Effector memory CD8-positive, alpha-beta T cell (primary cell): ENCODE measurements at regions not wholly inside any gene's neighbourhood (a gene's known extent, or its start where the extent isn't known, plus 50 kb on each side); places are given as distances from the start of the nearest gene placed in this dataset.
"Not testable (repeated sequence)": the region's sequence is repeated elsewhere in the genome, so short reads cannot be mapped to it uniquely, and the experiment has no call there.

Experiments
- ATAC-seq: fragments of 150-1000 bp; cut with Tn5 transposase; replicated peaks from 2 replicates; pipeline ENCODE4 v1.10.0; 2021; ENCODE audit warnings: mild to moderate bottlenecking, moderate library complexity
- DNase-seq, 3 experiments: peaks; one replicate each; pipeline ENCODE4 v3.0.0; 2021
- H3K27ac Mint-ChIP-seq, 2 donors: one replicate each; pipeline ENCODE4 v1.8.0; 2022; ENCODE audit warnings: mild to moderate bottlenecking in 2 of 2, mixed read lengths in 2 of 2, moderate library complexity in 2 of 2
- H3K27me3 Mint-ChIP-seq, 2 donors: one replicate each; pipeline ENCODE4 v1.8.0; 2022; ENCODE audit warnings: mixed read lengths in 2 of 2
- H3K36me3 Mint-ChIP-seq: one replicate; pipeline ENCODE4 v1.8.0; 2022; ENCODE audit warnings: mild to moderate bottlenecking, moderate library complexity, mixed read lengths; ENCODE audit not compliant: insufficient read depth
- H3K4me1 Mint-ChIP-seq, 2 donors: one replicate each; pipeline ENCODE4 v1.8.0; 2022; ENCODE audit warnings: low read depth in 2 of 2, mixed read lengths in 2 of 2
- H3K4me3 Mint-ChIP-seq, 2 donors: one replicate each; pipeline ENCODE4 v1.8.0; 2022; ENCODE audit warnings: mild to moderate bottlenecking in 2 of 2, mixed read lengths in 2 of 2, moderate library complexity in 2 of 2
- H3K9me3 Mint-ChIP-seq, 2 donors: one replicate each; pipeline ENCODE4 v1.8.0; 2022; ENCODE audit warnings: mixed read lengths in 2 of 2

DNA sequence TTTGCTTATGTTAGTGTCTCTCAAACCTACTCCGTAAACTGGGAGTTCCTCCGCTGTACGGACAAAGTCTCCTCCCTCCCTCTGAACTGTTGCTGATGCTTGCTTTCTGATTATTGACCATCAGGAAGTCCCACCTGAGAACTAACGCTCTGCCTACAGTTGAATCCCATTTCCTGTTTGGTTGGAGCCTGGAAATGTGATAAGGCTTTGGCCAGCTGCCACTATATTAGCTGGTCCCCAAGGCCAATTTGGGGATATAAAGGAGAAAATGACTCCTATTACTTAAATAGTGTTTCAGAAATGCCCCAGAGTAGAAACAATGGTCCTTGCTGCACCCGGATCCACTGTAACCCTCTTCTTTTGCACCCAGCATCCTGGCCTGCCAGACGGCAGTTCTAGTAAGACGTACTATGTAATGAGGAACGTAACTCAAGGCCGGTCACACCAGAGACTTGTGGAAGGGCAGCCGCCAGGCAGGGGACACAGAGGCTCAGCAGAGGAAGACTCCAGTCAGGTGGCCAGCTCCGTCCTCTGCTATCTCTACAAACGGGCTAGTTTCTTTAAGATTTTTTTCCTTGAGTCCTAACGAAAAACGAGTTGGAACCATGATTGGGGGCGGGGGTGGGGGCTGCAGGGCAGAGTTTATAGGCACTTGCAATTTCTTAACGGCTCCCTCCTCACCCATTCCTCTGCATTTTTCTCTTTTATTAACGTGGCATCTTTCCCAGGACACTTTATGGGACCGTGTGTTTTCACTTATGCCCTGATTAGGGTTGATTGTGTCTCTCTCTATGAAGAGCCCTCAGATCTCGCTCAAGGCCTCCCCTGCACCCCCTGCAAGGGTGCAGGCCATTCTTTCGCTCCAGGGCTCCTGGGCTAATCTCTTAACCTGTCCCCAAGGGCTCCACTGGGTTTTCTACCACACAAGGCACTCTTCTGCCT, 72.8 kb upstream of the CDON start:
- Mint-ChIP-seq H3K9me3 (no peaks in the 10 kb centered on the region), H3K36me3 (no peaks in the 10 kb centered on the region), H3K27ac (no peak overlapping the region), H3K27me3 (peaks cover 41 to 83% of the 10 kb centered on the region in 2 donors), H3K4me1 (no peaks in the 10 kb centered on the region), H3K4me3 (no peak overlapping the region)
- DNase-seq (no peak), ATAC-seq (no peak)

DNA sequence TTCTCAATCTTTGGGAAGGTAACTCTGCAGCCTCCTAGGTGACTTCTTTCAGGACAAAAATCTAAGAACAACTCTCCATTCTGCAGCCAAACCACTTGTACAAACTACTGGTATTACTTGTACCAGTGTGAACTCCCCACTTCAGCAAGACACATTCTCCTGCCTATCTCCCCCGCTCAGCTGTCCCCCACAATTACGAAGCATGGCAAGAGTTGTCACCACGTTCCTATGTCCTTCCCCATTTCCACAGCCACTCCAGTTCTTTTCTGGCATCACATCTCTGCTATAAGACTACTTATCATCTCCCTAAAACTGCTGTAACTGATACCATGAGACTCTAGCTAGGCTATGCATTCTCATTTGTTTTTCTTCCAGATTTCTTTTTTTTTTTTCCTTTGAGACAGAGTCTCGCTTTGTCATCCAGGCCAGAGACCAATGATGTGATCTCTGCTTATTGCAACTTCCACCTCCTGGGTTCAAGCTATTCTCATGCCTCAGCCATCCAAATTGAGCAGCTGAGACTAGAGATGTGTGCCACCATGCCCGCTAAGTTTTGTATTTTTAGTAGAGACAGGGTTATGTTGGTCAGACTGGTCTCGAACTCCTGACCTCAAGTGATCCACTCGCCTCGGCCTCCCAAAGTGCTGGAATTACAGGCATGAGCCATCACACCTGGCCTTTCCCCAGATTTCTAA, 71.9 kb upstream of the CDON start:
- Mint-ChIP-seq H3K27ac (no peak overlapping the region), H3K9me3 (no peaks in the 10 kb centered on the region), H3K4me3 (no peak overlapping the region), H3K27me3 (peaks cover 35 to 83% of the 10 kb centered on the region in 2 donors), H3K4me1 (no peaks in the 10 kb centered on the region), H3K36me3 (no peaks in the 10 kb centered on the region)
- DNase-seq (no peak), ATAC-seq (no peak)

DNA sequence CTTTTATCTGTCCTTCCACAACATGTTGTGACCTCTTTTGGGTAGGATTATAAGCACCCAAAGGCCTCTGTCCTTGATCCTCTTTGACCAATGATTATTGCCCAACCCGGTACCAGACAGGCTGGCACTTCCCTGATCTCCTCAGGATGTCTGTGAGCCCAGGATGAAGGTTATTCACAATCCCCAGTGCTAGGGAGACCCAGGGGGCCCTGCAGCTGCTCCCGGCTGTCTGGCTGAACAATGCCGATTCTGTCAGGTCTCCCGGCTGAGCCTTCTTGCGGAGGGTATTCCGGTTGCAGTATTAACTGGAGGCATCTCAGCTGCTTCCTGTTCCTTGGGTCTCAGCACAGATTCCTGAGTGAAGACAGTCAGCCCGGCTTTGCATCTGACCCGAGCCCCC, 71.2 kb upstream of the CDON start:
- Mint-ChIP-seq H3K9me3 (no peaks in the 10 kb centered on the region), H3K4me3 (no peak overlapping the region), H3K27ac (no peak overlapping the region), H3K4me1 (no peaks in the 10 kb centered on the region), H3K36me3 (no peaks in the 10 kb centered on the region), H3K27me3 (peaks cover 30 to 83% of the 10 kb centered on the region in 2 donors)
- ATAC-seq, result no peak
- no peak for DNase-seq

DNA sequence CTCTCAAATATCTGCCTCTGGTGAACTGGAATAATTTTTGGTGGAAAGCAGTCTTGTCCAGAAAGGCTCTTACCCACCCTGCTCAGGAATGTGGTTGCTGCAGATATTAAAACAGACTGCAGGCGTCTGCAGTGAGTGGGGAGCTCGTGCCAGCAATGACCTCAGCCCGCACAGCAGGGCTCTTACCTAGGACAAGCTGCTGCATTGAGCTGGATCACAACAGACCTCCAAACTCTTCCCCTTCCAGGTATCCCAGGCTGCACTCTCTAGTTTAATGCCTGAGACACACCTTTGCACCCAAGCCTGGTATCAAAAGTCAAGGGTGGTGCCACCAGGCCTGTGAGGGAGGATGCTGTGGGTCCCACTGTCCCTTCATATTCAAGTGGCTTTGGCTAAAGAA, 69.7 kb upstream of the CDON start:
- H3K4me1 Mint-ChIP-seq, result no peaks in the 10 kb centered on the region
- peaks cover 22 to 72% of the 10 kb centered on the region in 2 donors for H3K27me3 Mint-ChIP-seq
- H3K9me3 Mint-ChIP-seq, result no peaks in the 10 kb centered on the region
- H3K4me3 Mint-ChIP-seq, result no peak overlapping the region
- H3K27ac Mint-ChIP-seq, result no peak overlapping the region
- no peaks in the 10 kb centered on the region for H3K36me3 Mint-ChIP-seq
- ATAC-seq (no peak), DNase-seq (no peak)

DNA sequence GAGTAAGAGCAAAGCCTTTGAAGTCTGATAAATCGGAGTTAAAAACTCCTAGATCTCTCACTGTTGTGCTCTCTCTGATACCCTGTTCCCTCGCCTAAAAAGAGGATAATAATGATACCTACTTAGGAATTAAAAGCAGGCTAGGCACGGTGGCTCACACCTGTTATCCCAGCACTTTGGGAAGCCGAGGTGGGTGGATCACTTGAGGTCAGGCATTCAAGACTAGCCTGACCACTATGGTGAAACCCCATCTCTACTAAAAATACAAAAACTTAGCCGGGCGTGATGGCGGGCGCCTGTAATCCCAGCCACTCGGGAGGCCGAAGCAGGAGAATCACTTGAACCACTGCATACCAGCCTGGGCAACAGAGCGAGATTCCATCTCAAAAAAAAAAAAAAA, 68.1 kb upstream of the CDON start:
- H3K27me3 Mint-ChIP-seq, result peaks cover 12 to 63% of the 10 kb centered on the region in 2 donors
- not testable (repeated sequence) for H3K4me1 Mint-ChIP-seq, H3K27ac Mint-ChIP-seq, H3K36me3 Mint-ChIP-seq, ATAC-seq, DNase-seq, H3K9me3 Mint-ChIP-seq, H3K4me3 Mint-ChIP-seq

DNA sequence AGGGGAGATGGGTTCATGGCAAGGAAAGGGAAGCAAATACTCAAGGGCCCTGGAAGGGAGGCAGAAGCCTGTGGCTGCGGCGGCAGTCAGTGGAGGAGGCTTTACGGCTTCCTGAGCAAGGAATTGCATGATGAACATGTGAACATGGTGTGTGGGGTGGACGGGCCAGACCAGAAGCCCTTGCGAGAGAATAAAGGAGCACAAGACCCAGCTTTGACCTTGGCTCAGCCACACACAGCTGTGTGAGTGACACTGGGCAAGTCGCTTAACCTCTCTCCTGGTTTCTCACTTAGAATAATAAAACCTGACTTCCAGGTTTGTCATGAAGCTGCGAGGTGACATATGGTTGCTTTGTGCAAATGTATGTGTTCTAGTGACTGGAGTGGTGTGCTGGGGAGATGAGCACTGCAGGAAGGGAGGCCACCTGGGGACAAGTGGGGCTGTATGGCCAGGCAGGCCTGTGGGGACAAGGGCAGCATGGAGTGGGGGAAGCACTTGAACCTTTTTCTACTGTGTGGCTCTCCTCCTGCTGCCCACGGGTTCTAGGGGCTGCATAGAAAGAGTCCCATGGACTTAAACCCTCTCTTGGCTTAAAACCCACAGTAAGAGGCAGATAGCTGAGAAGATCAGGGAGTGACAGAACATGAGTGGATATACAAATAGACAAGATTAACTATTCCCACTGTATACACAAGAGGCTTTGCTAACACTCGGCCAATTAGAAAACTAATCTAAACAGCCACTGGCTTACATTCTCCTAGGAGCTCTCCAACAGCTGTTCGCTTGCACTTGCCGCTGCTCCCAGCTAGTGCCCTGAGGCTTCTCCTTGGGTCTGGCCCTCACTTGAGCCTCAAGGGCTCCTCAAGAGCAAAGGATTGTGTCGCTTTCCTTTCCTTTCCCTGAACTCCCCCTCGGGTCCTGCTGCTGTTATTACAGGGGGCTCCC, 67.3 kb upstream of the CDON start:
- no peak overlapping the region for H3K4me3 Mint-ChIP-seq
- no peak overlapping the region for H3K27ac Mint-ChIP-seq
- ATAC-seq (no peak), DNase-seq (no peak)
- no peaks in the 10 kb centered on the region for H3K4me1 Mint-ChIP-seq
- H3K9me3 Mint-ChIP-seq, result no peaks in the 10 kb centered on the region
- H3K36me3 Mint-ChIP-seq, result no peaks in the 10 kb centered on the region
- peaks cover 5 to 56% of the 10 kb centered on the region in 2 donors for H3K27me3 Mint-ChIP-seq

DNA sequence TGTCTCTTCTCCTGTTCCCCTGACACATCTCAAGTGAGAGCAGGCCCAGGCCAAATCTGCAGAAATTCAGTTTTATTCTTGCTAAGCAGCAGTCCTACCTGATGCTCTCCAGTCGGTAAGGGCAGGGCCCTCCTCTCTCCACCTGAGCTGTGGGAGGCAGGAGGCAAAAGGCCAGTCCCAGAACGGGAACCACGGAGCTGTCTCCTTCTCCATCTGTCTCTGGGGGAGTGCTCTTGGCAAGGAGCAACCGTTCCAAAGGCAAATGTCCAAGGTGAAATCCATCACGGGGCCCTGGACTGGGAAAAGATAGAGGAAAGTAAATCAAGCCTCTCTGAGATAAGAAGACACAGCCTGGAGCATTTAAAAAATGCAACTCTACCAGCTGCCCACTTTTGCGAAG, 65.2 kb upstream of the CDON start:
- no peak for ATAC-seq
- H3K4me3 Mint-ChIP-seq, result no peak overlapping the region
- no peaks in the 10 kb centered on the region for H3K4me1 Mint-ChIP-seq
- H3K36me3 Mint-ChIP-seq, result no peaks in the 10 kb centered on the region
- H3K27ac Mint-ChIP-seq, result no peak overlapping the region
- DNase-seq, result no peak
- peaks cover 5 to 52% of the 10 kb centered on the region in 2 donors for H3K27me3 Mint-ChIP-seq
- H3K9me3 Mint-ChIP-seq, result no peaks in the 10 kb centered on the region

DNA sequence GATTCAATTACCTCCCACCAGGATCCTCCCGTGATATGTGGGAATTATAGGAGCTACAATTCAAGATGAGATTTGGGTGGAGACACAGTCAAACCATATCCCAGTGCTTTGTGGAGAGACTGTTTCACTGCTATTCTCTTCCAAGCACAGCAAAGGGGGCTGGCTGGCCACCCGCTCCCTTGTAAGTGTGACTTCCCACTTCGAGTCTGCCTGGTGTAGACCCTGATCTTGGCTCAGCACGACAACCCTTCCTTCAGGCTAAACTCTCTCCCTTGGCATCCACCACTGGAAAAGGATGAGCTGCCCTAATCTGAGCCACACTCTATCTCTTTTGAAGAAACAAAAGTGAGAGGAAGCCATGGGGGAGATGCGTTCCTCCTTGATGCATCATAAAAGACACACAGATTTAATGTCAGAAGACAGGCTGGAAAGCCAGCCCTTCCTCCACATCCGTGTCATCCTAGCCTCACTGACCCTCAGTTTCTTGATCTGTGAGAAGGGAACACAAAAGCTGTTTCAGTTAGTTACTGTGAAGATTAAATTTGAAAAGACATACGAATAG, 64.7 kb upstream of the CDON start:
- H3K36me3 Mint-ChIP-seq, result no peaks in the 10 kb centered on the region
- H3K9me3 Mint-ChIP-seq, result no peaks in the 10 kb centered on the region
- no peaks in the 10 kb centered on the region for H3K4me1 Mint-ChIP-seq
- no peak overlapping the region for H3K27ac Mint-ChIP-seq
- ATAC-seq (no peak), DNase-seq (no peak)
- peaks cover 6 to 50% of the 10 kb centered on the region in 2 donors for H3K27me3 Mint-ChIP-seq
- H3K4me3 Mint-ChIP-seq, result no peak overlapping the region

DNA sequence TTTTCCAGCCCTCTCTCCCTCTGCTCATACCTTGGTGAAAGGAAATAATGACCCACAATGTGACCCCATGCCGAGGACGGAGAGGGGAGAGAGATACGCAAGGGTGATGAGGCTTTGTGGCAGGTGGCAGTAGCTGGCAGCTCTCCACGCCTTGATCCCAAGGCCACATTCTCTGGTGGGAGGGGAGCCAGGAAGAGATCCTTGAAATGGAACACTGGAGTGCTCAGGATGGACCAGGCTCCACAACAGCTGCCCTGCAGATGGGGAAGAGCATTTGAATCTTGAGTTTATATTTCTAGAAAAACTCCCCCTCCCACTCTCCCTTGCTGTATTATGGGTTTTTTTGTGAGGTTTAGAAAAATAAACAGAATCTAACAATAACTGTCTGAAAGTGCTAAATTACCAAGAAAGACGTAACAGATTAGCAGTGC, 61.6 kb upstream of the CDON start:
- Mint-ChIP-seq H3K9me3 (no peaks in the 10 kb centered on the region), H3K4me3 (no peak overlapping the region), H3K36me3 (no peaks in the 10 kb centered on the region), H3K4me1 (no peaks in the 10 kb centered on the region), H3K27ac (no peak overlapping the region), H3K27me3 (peaks cover 5 to 40% of the 10 kb centered on the region in 2 donors)
- no peak for ATAC-seq
- no peak for DNase-seq

DNA sequence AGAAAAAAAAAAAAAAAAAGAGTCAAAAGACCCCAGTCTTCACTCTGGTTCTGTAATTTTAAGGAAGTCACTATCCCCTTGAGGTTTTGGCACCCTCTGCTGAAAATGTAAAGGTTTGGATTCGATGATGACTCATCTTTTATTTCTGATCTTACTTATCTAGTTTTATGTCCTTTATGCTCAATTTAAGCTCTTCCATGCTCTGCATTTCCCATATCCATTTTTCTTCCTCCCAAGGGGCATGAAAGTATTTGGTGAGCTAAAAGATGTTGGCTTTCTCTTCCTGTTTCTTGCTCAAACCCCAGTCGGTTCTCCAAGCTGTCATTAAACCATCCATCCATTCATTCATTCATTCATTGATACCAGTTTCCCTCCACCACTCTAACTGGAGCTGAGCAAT, 61.0 kb upstream of the CDON start:
- H3K4me3 Mint-ChIP-seq, result no peak overlapping the region
- H3K27ac Mint-ChIP-seq, result no peak overlapping the region
- no peaks in the 10 kb centered on the region for H3K9me3 Mint-ChIP-seq
- H3K4me1 Mint-ChIP-seq, result no peaks in the 10 kb centered on the region
- ATAC-seq (no peak), DNase-seq (no peak)
- H3K36me3 Mint-ChIP-seq, result no peaks in the 10 kb centered on the region
- peaks cover 5 to 42% of the 10 kb centered on the region in 2 donors for H3K27me3 Mint-ChIP-seq

DNA sequence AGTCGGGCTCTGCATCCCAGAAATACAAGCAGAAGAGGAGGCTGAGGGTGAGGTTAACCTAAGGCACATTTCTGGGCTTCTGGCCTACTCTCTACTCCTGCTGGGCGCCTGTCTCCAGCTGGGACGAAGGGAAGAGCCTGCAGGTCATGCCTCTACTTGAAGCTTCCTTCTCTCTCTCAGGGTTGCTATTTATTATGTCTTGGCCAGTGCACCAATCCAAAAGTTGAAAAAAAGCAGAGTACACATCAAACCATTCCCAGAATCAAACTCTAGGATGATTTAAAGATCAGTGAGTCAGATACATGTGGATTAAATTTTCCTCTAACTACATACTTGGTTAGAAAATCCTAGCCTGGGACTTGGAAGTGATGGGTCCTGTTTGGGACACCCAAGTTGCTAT, 60.2 kb upstream of the CDON start:
- peaks cover 5 to 43% of the 10 kb centered on the region in 2 donors for H3K27me3 Mint-ChIP-seq
- H3K36me3 Mint-ChIP-seq, result no peaks in the 10 kb centered on the region
- no peaks in the 10 kb centered on the region for H3K9me3 Mint-ChIP-seq
- no peaks in the 10 kb centered on the region for H3K4me1 Mint-ChIP-seq
- no peak overlapping the region for H3K27ac Mint-ChIP-seq
- DNase-seq, result no peak
- ATAC-seq, result no peak
- H3K4me3 Mint-ChIP-seq, result no peak overlapping the region

DNA sequence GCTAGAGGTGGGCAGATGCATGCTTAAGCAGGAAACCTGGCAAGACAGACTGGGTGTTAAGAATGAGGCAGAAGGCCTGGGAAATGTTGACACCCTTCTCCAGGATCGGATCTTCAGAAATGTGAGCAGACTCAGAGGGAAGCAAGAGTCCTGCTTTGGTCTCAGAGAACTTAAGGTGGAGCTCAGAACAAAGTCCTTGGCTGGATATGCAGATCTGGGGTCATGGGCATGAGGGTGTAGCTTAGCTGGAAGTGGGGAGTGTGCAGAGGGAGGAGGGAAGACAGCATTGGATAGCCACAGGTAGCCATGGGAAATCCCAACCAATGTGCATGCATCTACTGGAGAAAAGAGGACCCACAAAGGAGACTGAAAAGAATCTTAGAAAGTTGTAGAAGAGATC, 58.6 kb upstream of the CDON start:
- H3K27ac Mint-ChIP-seq, result no peak overlapping the region
- H3K27me3 Mint-ChIP-seq, result peaks cover 5 to 39% of the 10 kb centered on the region in 2 donors
- ATAC-seq (no peak), DNase-seq (no peak)
- H3K36me3 Mint-ChIP-seq, result peaks cover 2% of the 10 kb centered on the region
- H3K9me3 Mint-ChIP-seq, result no peaks in the 10 kb centered on the region
- H3K4me3 Mint-ChIP-seq, result no peak overlapping the region
- H3K4me1 Mint-ChIP-seq, result no peaks in the 10 kb centered on the region

DNA sequence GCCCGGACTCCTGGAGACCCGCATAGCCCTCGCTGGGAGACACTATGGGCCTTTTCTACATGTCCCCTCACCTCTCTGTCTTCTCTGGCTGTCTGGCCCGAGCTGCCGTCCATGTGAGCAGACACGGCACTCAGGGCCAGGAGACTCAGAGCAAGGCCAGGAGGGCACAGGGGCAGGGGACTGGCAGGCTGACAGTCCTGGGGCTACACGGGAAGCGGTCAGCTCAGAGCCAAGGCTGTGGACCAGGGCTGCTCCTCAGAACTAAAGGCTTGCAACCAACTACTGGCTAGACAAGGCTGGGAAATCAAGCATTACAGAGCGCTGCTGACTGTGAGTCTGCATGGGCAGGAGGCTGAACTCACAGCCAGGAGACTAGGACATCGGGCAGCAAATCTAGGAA, 56.1 kb upstream of the CDON start:
- ATAC-seq, result no peak
- no peaks in the 10 kb centered on the region for H3K9me3 Mint-ChIP-seq
- DNase-seq, result no peak
- peaks cover 2% of the 10 kb centered on the region for H3K36me3 Mint-ChIP-seq
- H3K27me3 Mint-ChIP-seq, result peaks cover 10 to 37% of the 10 kb centered on the region in 2 donors
- no peaks in the 10 kb centered on the region for H3K4me1 Mint-ChIP-seq
- H3K4me3 Mint-ChIP-seq, result no peak overlapping the region
- no peak overlapping the region for H3K27ac Mint-ChIP-seq
